ENCODE measurements at regions not wholly inside any gene's neighbourhood (a gene's known extent, or its start where the extent isn't known, plus 50 kb on each side); places are given as distances from the start of the nearest gene placed in this dataset.
A peak's percentile ranks its signal among the peaks of the same experiment; 100 is the strongest.
"Not testable (repeated sequence)": the region's sequence is repeated elsewhere in the genome, so short reads cannot be mapped to it uniquely, and the experiment has no call there.

GRCh38 chr1:64361974-64362373 lies 108.0 kb upstream of the CACHD1 start:
- DNase-seq (ENCODE audit: low read depth), result no peak

DNA sequence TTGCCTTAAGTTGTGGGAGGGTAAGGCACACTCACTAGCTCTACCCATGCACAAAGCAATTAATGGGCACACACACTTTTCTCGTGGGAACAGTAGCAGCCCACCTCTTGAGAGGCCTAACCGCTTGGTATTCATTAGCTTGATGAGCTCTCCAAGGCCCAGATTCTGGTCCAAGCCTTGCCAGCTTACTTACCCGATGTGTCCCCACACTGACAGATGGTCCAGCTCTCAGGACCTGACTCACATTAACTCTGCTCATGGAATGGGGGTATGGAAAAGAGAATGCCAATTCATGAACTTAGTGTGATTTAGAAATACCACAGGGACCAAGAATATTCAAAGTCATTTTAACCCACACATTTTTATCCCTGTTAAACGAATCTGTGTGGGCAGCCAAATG lies 106.8 kb upstream of the CACHD1 start:
- DNase-seq (ENCODE audit: low read depth), result no peak

DNA sequence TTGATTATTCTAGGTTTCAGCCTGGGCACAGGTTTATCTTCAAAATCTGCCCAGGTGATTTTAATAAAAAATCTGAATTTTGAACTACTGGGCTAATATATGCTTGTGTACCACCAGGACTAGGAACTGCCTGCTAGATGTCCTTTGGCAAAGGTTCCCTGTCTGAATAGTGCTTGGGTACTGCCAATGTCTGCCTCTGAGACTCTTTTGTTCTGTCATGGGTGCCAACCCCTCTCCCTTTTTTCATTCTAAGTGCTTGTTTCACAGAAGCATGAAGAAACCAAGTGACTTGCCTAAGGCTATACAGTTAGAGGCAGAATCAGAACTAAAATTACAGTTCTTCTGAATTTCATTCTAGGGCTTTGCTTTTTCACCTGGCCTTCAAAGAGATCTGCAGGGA lies 106.3 kb upstream of the CACHD1 start:
- no peak for DNase-seq (ENCODE audit: low read depth)

- no peak for DNase-seq (ENCODE audit: low read depth)
Observed at GRCh38 chr1:64366821-64367220, 103.1 kb upstream of the CACHD1 start.

GRCh38 chr1:64368344-64368743 lies 101.6 kb upstream of the CACHD1 start:
- DNase-seq (ENCODE audit: low read depth), result no peak

- DNase-seq (ENCODE audit: low read depth), result no peak
Observed at GRCh38 chr1:64378826-64379225, 91.1 kb upstream of the CACHD1 start.

- DNase-seq (ENCODE audit: low read depth), result no peak
Observed at GRCh38 chr1:64387389-64388285, 82.3 kb upstream of the CACHD1 start.

DNA sequence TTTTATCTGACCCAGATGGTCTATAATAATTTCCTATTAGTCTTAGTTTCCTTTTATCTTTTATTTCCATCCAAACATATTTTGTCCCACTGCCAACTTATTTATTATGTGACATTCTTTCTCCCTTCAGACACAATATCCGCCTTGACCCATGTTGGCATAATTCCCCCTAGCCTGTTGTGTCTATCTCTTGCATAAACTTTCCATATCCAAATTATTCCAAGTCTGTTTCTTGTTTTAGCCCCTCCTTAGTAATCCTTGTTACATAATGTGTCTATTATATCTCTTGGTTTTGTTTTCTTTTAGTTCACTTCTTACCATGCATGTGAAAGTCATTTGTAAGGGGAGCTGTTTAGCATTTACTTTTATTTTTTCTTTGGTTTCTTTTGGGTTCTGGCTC lies 81.6 kb upstream of the CACHD1 start:
- no peak for DNase-seq (ENCODE audit: low read depth)

- no peak for DNase-seq (ENCODE audit: low read depth)
Observed at GRCh38 chr1:64392109-64392508, 77.8 kb upstream of the CACHD1 start.

- no peak for DNase-seq (ENCODE audit: low read depth)
Observed at GRCh38 chr1:64393790-64394189, 76.1 kb upstream of the CACHD1 start.

DNA sequence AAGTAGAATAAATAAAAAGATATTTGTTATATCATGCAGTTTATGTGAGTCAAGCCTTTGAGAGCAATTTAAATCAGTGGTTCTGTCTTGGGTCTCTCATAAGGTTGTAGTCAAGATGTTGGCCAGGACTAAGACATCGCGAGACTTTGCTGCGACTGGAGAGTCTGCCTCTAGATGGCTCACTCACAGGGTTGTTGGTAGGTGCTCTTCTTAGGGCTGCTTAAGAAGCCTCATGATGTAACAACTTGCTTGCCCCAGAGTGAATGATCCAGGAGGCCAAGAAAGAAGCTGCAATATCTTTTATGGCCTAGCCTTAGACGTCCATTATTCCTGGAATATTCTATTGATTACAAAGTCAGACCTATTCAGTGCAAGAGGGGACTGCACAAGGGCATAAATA lies 73.1 kb upstream of the CACHD1 start:
- DNase-seq (ENCODE audit: low read depth), result no peak

GRCh38 chr1:64397541-64397940 lies 72.4 kb upstream of the CACHD1 start:
- no peak for DNase-seq (ENCODE audit: low read depth)

- no peak for DNase-seq (ENCODE audit: low read depth)
Observed at GRCh38 chr1:64398936-64399335, 71.0 kb upstream of the CACHD1 start.

DNA sequence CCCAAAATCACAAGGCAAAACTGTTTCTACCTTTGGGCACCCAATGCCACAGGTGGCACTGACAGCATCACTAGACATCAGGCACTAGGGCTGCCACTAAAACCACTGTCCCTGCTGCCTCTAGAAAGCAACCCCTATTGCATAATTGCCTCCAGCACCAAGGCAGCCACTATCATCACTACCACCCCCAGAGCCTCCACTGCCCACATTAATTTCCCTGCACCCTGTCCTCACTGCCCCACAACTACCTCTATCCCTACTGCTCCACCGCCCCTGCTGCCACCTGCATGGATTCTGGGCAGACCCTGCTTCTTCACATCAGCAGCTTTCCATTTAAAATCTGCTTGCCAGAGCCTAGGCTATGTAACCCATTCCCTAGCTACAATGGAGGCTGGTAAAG lies 68.6 kb upstream of the CACHD1 start:
- no peak for DNase-seq (ENCODE audit: low read depth)

GRCh38 chr1:64403331-64403730 lies 66.6 kb upstream of the CACHD1 start:
- DNase-seq (ENCODE audit: low read depth), result peak; percentile 68

DNA sequence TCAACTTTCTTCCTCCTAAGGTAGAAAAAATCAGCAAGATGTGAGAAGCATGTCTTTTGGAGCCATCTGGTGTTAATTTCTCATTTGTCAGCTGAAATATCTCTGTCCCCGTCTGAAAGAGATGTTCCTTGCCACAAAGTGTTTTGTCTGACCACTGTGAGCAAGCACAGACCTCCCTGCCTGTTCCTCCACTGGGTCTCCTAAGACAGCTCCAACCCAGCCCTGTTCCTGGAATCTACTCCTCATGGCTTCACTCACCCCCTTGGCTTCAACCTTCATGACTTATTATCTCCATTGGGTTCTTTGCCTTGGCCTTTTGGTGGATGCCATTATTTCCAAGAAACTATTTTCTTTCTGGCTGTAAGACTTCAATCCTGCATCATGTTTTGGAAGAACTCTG lies 65.7 kb upstream of the CACHD1 start:
- DNase-seq (ENCODE audit: low read depth), result no peak

GRCh38 chr1:64405833-64406232 lies 64.1 kb upstream of the CACHD1 start:
- DNase-seq (ENCODE audit: low read depth), result no peak

DNA sequence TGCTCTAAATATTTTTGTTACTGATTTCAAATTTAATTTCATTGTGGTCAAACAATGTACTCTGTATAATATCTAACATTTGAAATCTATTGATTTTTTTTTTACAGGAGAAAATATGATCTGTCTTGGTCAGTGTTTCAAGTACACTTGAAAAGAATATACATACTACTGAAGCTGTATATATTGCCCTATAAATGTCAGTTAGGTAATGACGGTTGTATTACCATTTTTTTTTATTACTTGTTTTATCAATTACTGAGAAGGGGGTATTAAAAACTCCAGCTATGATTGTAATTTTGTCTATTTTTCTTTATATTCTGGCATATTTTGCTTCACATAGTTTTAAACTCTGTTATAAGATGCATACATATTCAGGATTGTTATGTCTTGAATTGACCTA lies 59.7 kb upstream of the CACHD1 start:
- DNase-seq (ENCODE audit: low read depth), result no peak

DNA sequence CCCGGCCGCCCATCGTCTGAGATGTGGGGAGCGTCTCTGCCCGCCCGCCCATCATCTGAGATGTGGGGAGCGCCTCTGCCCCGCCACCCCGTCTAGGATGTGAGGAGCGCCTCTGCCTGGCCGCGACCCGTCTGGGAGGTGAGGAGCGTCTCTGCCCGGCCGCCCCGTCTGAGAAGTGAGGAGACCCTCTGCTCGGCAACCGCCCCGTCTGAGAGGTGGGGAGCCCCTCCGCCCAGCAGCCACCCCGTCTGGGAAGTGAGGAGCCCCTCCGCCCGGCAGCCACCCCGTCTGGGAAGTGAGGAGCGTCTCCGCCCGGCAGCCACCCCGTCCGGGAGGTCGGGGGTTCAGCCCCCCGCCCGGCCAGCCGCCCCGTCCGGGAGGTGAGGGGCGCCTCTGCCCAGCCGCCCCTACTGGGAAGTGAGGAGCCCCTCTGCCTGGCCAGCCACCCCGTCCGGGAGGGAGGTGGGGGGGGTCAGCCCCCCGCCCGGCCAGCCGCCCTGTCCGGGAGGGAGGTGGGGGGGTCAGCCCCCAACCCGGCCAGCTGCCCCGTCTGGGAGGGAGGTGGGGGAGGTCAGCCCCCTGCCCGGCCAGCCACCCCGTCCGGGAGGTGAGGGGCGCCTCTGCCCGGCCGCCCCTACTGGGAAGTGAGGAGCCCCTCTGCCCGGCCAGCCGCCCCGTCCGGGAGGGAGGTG lies 54.9 kb upstream of the CACHD1 start:
- DNase-seq (ENCODE audit: low read depth), result not testable (repeated sequence)

- DNase-seq (ENCODE audit: low read depth), result no peak
Observed at GRCh38 chr1:64417803-64418202, 52.1 kb upstream of the CACHD1 start.

All from Daoy (cell line).